Activated CD8-positive, alpha-beta memory T cell treated with anti-CD3 and anti-CD28 coated beads for 48 hours (primary cell): ENCODE measurements at regions not wholly inside any gene's neighbourhood (a gene's known extent, or its start where the extent isn't known, plus 50 kb on each side); places are given as distances from the start of the nearest gene placed in this dataset.
"Not testable (repeated sequence)": the region's sequence is repeated elsewhere in the genome, so short reads cannot be mapped to it uniquely, and the experiment has no call there.

Experiments
- DNase-seq, 3 experiments: peaks; one replicate each; pipeline ENCODE4 v3.0.0-alpha.2; 2020; ENCODE audit warnings: low read depth in 2 of 3, low spot score in 2 of 3

DNA sequence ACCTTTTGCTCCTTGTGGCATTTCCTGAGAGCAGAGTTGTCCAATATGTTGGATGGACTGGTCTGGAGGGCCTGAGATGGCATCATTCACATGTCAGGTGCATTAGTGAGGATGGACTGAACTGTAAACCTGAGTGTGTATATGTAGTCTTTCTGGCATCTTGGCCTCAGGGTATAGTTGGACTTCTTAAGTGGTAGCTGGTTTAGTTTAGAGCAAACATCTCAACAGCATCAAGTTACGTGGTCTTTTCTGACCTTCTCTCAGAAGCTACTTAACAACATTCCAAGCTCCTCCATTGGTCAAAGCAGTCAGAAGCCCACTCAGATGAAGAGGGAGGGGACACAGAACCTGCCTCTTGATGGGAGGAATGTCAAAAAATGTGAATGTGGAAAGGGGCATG, 829.9 kb downstream of the METTL15 start:
- DNase-seq, result no peak

DNA sequence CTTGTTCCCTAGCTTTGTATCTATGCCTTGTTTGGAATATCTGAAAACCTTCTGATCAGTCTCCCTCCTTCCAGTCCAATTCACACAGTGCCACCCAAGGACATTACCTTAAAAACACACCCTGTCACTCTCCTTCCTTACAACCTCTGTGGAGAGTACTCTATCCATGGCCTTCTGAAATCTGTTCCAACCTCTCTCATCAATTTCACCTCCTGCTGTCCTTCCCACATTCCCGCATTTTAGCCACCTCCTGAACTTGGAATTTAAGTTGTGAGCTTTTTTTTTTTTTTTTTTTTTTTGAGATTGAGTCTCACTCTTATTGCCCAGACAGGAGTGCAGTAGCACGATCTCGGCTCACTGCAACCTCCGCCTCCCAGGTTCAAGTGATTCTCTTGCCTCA, 824.8 kb downstream of the METTL15 start:
- no peak for DNase-seq

- no peak for DNase-seq
These were observed 815.8 kb downstream of the METTL15 start for GRCh38 chr11:28924004-28924403.

DNA sequence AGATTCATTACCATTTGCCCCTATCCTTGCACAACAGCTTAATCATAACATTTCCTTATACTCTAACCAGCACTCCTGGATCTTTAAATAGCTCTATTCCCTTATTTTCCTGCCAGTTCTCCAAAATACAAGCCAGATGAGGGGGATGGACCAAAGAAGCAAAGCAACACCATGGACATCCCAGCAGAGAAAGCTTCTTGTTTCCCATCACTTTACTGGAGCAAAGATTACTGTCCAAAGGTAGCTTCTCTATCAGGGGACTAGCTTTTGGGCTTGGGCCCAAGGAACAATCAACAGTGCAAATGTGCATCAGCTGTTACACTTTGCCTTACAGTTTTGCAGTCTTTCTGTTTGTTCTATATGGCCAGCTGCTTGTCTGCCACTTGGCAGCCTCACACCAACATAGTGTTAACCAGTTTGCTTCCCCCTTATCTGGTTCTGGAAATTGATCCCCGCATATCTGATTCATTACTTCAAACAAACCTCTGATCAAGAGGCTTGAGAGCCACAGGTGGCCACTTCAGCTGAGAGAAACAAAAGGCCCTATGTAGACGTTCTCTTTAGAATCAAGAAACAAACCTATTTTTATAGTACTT, 814.3 kb downstream of the METTL15 start:
- DNase-seq, result no peak

DNA sequence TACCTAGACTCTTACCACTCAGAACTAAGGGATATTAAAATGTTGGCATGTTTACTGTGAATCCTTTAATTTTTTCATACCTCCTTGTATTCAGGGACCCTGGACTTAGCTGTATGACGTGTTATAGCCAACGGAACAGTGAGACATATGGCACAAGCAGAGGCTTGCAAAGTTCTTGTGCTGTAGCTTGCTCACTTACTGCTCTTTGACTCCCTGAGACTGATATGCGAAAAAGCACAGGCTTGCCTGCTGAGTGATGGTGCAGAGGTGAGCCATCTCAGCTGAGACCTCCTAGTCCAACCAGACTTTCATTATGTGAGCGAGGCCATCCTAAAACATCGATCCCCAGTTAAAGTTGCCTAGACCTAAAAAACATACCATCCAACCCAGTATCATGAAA, 811.0 kb downstream of the METTL15 start:
- DNase-seq, result no peak

GRCh38 chr11:28913883-28914282, 805.7 kb downstream of the METTL15 start:
- no peak for DNase-seq

GRCh38 chr11:28911829-28912228, 803.6 kb downstream of the METTL15 start:
- no peak for DNase-seq

DNA sequence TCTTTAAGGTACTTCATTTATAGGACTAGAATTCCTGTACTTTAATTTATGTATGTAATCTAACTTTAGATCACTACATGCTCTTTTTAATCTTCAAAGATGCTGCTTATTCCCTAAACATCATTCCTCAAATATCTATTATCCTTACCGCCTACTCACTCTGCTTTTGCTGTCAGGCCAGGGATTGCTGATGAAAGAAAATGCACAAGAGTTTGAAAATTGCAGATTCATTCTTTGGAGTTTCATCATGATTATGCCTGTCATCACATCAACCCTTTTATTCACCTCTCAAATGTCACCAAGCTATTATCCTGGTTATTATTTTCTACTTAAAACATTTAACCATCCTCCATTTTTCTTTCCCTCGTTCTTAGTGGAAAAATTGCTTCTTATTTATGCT, 802.7 kb downstream of the METTL15 start:
- no peak for DNase-seq

DNA sequence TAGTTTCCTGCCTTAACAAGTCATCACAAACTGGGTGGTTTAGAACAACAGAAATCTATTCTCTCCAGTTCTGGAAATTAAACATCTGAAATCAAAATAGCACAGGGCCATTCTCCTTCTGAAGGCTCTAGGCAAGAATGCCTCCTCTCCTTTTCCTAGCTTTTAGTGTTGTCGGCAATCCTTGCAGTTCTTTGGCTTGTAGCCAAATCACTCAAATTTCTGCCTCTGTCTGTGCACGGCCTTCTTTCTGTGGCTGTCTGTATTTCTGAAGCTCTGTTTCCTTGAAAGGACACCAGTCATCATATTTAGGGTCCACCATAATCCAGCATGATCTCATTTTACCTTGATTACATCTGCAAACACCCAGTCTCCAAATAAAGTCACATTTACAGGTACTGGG, 795.5 kb downstream of the METTL15 start:
- no peak for DNase-seq

DNA sequence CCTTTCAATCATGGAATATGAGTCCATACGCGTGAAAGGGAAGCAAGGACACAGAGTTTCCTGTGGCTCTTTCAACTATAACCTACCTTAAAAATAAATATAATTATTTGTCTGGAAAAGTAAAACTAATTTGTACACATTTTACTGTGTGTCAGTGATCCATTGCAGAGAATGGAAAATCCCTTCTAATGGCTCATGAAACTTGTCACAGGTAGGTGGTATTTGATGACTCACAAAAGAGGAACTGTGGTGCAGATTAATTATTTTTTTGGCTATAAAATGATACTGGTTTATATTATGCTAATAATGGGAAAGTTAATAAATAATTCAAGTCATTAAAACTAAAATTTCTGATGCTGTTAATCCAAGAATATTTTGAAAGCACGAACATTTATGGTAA, 792.2 kb downstream of the METTL15 start:
- no peak for DNase-seq

GRCh38 chr11:28899706-28900105, 791.5 kb downstream of the METTL15 start:
- DNase-seq, result no peak

- DNase-seq, result not testable (repeated sequence)
These were observed 782.4 kb downstream of the METTL15 start for GRCh38 chr11:28890601-28891040.

GRCh38 chr11:28887681-28888080, 779.5 kb downstream of the METTL15 start:
- no peak for DNase-seq

DNA sequence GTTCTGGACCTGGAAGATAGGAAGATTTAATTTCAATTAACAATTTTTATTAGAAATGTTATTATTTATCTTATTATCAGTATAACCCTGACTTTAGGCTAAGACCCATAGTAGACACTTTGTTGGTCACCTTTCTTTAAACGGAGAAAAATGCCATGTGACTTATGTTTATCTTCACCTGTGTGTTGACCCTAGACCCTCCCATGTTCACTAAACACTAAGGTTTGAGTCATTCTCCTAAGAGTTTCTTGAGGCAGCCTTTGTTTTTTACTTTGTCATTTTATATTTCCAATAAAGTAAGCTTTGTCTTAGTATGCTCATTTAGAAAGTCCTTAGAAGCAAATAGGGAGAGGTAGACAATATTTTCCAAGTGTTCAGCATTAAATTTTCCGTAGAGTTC, 771.7 kb downstream of the METTL15 start:
- DNase-seq, result no peak

DNA sequence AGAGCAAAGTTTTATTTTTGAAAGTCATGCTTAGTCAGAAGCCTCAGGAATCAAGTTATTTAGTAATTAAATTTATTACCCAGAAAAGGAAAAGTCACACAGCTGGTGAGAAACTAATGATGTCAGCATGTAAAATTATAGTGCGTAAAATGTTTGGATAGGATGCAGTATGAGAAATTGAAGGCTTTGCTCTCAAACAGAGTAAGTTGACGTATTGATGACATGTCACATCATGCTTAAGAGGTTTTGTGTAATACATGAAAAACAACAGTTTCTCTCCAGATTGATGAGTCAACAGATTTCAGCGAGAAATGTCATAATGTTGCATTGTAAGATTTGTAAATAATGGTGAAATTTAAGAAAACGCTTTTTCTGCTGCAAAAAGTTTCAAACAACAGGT, 769.8 kb downstream of the METTL15 start:
- no peak for DNase-seq

DNA sequence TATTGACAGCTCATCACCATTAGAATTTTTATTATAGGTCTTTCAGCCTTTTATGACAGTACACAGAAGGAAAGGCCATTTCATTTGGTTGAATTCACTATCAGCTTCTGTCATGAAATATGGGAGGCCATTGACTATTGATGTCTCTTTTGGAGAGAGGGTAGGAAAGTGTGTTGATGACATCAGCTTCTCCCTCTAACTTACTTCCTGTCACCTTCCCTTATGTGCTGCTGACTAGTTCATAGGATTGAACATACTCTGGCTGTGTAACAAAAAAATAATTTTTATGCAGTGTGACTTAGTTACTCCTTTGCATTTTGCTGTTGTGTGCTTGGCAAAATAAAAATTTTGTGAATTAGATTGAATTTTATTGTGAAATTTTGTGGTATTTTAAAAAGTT, 769.2 kb downstream of the METTL15 start:
- DNase-seq, result no peak

- DNase-seq, result no peak
These were observed 766.5 kb downstream of the METTL15 start for GRCh38 chr11:28874706-28875105.

- no peak for DNase-seq
These were observed 762.9 kb downstream of the METTL15 start for GRCh38 chr11:28871090-28871489.

DNA sequence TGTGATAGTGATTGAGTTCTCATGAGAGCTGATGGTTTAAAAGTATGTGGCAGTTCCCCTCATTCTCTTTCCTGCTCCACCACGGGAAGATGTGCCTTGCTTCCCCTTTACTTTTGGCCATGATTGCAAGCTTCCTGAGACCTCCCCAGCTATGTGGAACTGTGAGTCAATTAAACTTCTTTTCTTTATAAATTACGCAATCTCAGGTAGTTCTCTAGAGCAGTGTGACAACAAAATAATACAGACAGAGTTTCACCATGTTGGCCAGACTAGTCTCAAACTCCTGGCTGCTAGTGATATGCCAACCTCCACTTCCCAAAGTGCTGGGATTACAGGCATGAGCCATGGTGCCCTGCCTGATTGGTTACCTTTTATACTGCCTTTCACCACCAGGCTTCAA, 755.2 kb downstream of the METTL15 start:
- no peak for DNase-seq

DNA sequence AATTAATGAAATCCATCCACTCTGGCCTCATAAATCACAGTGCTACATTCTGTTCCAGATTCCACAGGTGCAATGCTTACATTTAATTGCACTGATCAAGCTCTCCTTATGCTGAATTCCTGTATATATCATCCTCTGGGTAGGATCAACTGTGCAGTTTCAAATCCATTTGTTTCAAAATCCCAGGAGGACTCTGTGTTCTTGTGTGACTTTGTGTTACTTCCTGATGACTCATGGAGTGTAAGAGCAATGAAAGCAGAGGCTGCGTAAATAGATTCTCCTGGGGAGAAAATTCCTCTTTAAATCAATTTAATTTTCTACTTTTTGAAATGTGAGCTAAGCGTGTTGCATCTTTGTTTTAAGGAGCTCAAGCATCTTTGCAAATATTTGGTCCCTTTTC, 752.7 kb downstream of the METTL15 start:
- DNase-seq, result no peak

DNA sequence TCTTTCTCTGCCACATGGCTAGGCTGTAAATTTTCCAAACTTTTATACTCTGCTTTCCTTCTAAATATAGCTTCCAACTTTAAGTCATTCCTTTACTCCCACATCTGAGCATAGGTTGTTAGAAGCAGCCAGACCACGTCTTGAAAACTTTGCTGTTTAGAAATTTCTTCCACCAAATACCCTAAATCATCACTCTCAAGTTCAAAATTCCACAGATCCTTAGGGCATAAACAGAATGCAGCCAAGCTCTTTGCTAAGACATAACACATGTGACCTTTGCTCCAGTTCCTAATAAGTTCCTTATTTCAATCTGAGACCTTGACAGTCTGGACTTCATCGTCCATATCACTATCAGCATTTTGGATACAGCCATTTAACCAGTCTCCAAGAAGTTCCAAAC, 749.9 kb downstream of the METTL15 start:
- no peak for DNase-seq

DNA sequence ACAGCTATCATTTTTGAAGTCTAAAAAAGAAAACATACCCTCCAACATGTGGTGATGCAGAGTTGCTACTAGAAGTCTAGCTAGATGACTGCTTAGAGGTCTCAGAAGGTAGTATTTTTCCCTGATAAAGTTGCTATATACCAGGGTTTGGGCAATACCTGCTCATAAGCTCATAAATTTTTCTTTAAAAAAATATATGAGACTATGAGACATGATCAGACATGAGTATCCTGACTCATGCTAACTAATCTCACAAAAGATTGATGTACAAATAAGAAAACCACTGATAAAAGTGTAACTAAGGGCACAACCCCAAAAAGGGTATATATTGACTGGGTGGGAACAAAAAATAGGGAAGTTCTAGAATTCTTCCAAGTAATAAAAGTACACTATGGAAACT, 740.9 kb downstream of the METTL15 start:
- DNase-seq, result no peak

- no peak for DNase-seq
These were observed 734.5 kb downstream of the METTL15 start for GRCh38 chr11:28842716-28843115.

DNA sequence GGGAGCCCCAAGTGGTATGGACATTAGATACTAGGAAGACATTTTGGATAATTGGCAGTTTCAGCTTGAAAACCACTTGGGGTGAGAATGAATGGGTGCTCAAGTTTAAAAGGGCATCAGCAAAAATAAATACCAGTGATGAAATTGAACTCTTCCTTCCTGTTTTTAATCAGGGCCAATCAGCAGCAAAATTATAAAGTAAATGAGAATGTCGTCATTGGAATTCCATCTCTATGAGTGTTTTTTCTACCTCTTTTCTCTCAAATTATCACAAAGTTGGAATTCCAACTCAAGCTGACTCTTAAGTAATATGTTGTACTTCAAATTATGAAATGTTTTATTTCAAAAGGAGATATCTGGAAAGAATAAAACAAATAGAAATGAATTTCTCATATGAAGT, 730.6 kb downstream of the METTL15 start:
- DNase-seq, result no peak
